ENCODE measurements at regions not wholly inside any gene's neighbourhood (a gene's known extent, or its start where the extent isn't known, plus 50 kb on each side); places are given as distances from the start of the nearest gene placed in this dataset.

DNA sequence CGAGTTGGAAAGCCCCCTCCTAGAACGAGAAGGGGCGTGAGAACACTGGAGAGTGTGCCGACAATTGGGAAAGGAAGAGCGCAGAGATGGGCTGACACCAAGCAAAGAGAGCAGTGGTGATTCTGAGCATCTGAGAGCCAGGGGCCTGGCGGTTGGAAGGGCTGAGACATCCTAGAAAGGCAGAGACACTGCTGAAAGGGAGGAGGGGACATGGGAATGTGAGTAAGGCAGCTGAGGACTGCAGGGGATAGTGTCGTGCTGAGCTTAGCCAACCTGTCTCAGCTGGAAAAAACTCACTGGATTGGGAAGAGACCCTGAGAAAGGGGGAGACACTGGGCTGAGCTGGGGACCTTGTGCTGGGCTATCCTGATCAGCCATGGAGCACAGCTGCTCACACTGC is 58.1 kb upstream of the SLC6A6 start:
- Histone ChIP-seq H3K27ac (ENCODE audit: low read depth, low read length) (no peak overlapping the region), H3K9me3 (ENCODE audit: control insufficient read depth in 2 of 3, low read length in 3 of 3) (no peaks in the 10 kb centered on the region), H3K27me3 (ENCODE audit: control insufficient read depth in 2 of 2, insufficient read depth in 2 of 2, low read length in 2 of 2) (no peaks in the 10 kb centered on the region), H3K36me3 (ENCODE audit: control insufficient read depth in 2 of 3, insufficient read depth in 3 of 3, low read length in 3 of 3) (no peaks in the 10 kb centered on the region), H3K4me1 (ENCODE audit: control insufficient read depth in 2 of 2, insufficient read depth in 2 of 2, low read length in 2 of 2) (no peaks in the 10 kb centered on the region), H3K4me3 (ENCODE audit: low read length) (no peak overlapping the region)
- ATAC-seq = no peak
- DNase-seq = no peak
- Mint-ChIP-seq H3K27ac (no peak overlapping the region), H3K36me3 (no peaks in the 10 kb centered on the region), H3K27me3 (peaks cover 0 to 4% (median 0%) of the 10 kb centered on the region in 5 donors), H3K9me3 (no peaks in the 10 kb centered on the region), H3K4me1 (no peaks in the 10 kb centered on the region), H3K4me3 (no peak overlapping the region)
- POLR2A ChIA-PET = no interaction called here
- CTCF ChIA-PET = no interaction called here
- intact Hi-C loops (cut with micrococcal nuclease) = no loop called here

DNA sequence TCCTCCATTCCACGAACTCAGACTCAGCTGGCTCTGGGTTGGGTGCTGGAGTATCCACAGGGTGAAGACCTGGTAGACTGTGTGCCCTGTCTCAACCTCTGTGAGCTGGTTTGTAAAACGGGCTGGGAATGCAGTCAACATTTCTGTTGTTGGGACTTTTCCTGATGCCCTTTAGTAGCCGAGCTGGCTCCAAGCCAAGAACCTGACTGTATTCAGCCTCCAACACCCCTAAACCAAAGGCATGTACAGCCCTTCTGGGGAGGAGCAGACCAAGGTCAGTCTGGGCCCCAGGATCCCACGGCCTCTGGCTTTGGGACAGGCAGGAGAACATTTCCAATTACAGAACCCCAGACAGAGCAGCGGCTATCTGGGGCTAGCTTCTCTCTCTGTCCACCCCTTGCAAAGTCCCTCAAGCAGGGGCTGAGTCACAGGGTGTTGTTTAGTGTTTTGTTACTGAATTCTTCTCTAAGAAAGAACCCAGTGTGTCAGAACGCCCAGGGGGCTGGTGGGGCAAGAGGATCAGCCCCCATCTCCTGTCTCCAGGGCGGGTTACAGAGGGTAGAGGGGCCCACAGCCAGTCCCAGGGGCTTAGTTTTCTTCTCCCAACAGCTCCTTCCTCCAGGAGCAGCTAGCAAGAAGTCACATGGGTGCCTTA is 56.8 kb upstream of the SLC6A6 start:
- ChIA-PET POLR2A (no interaction called here), CTCF (no interaction called here)
- Histone ChIP-seq H3K27me3 (ENCODE audit: control insufficient read depth in 2 of 2, insufficient read depth in 2 of 2, low read length in 2 of 2) (no peaks in the 10 kb centered on the region), H3K27ac (ENCODE audit: low read depth, low read length) (no peak overlapping the region), H3K4me3 (ENCODE audit: low read length) (no peak overlapping the region), H3K9me3 (ENCODE audit: control insufficient read depth in 2 of 3, low read length in 3 of 3) (no peaks in the 10 kb centered on the region), H3K4me1 (ENCODE audit: control insufficient read depth in 2 of 2, insufficient read depth in 2 of 2, low read length in 2 of 2) (no peaks in the 10 kb centered on the region), H3K36me3 (ENCODE audit: control insufficient read depth in 2 of 3, insufficient read depth in 3 of 3, low read length in 3 of 3) (no peaks in the 10 kb centered on the region)
- Mint-ChIP-seq H3K4me1 (no peaks in the 10 kb centered on the region), H3K9me3 (no peaks in the 10 kb centered on the region), H3K36me3 (no peaks in the 10 kb centered on the region), H3K27ac (no peak overlapping the region), H3K4me3 (no peak overlapping the region), H3K27me3 (peaks cover 0 to 4% (median 0%) of the 10 kb centered on the region in 5 donors)
- DNase-seq (no peak), ATAC-seq (no peak)
- intact Hi-C loops (cut with micrococcal nuclease) = no loop called here

DNA sequence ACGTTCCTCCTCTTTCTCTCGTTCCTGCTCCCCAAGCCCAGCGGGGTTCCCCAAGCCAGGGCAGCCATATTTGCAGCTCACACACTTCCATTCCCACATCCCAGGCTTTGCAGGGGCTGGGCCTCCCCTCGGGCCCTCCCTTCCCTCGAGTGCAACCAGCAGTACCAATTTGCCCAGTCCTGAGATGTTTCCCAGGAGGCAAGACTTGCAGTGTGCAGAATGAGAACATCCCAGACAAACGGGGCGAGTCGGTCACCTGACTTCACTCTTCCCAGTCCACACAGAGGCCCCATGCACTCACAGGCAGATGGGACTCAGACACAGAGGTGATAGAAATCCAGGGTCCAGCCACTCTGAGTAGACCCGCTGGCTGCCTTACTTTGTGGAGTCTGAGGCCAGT is 56.2 kb upstream of the SLC6A6 start:
- Histone ChIP-seq H3K27me3 (ENCODE audit: control insufficient read depth in 2 of 2, insufficient read depth in 2 of 2, low read length in 2 of 2) (no peaks in the 10 kb centered on the region), H3K27ac (ENCODE audit: low read depth, low read length) (no peak overlapping the region), H3K4me3 (ENCODE audit: low read length) (no peak overlapping the region), H3K9me3 (ENCODE audit: control insufficient read depth in 2 of 3, low read length in 3 of 3) (no peaks in the 10 kb centered on the region), H3K36me3 (ENCODE audit: control insufficient read depth in 2 of 3, insufficient read depth in 3 of 3, low read length in 3 of 3) (no peaks in the 10 kb centered on the region), H3K4me1 (ENCODE audit: control insufficient read depth in 2 of 2, insufficient read depth in 2 of 2, low read length in 2 of 2) (no peaks in the 10 kb centered on the region)
- Mint-ChIP-seq H3K27me3 (peaks cover 0 to 4% (median 0%) of the 10 kb centered on the region in 5 donors), H3K4me1 (no peaks in the 10 kb centered on the region), H3K4me3 (no peak overlapping the region), H3K36me3 (no peaks in the 10 kb centered on the region), H3K9me3 (no peaks in the 10 kb centered on the region), H3K27ac (no peak overlapping the region)
- DNase-seq = no peak
- POLR2A ChIA-PET = no interaction called here
- intact Hi-C loops (cut with micrococcal nuclease) = no loop called here
- CTCF ChIA-PET = no interaction called here
- ATAC-seq = no peak

DNA sequence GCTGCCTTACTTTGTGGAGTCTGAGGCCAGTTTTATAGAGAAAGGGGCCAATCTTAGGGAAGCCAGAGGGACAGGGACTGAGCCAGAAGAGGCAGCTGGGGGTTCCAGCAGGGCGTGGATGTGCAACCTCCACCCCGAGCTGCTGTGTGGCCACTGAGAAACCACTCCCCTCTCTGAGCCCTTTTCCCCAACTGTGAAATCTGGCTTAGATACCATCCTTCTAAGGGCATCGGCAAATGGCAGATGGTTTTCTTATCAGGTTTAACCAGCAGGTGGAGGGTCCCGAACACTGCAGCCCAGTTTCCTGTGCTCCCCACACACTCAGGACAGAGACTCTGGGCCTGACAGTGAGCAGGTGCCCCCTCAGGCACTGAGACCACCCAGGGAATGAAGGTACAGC is 55.8 kb upstream of the SLC6A6 start:
- H3K36me3 ChIP-seq (ENCODE audit: control insufficient read depth in 2 of 3, insufficient read depth in 3 of 3, low read length in 3 of 3) = no peaks in the 10 kb centered on the region
- H3K9me3 ChIP-seq (ENCODE audit: control insufficient read depth in 2 of 3, low read length in 3 of 3) = no peaks in the 10 kb centered on the region
- ATAC-seq (no peak), DNase-seq (no peak)
- POLR2A ChIA-PET = no interaction called here
- Mint-ChIP-seq H3K9me3 (no peaks in the 10 kb centered on the region), H3K27me3 (peaks cover 0 to 4% (median 0%) of the 10 kb centered on the region in 5 donors), H3K4me3 (no peak overlapping the region), H3K36me3 (no peaks in the 10 kb centered on the region), H3K4me1 (no peaks in the 10 kb centered on the region), H3K27ac (no peak overlapping the region)
- no peak overlapping the region for H3K4me3 ChIP-seq (ENCODE audit: low read length)
- CTCF ChIA-PET = no interaction called here
- intact Hi-C loops (cut with micrococcal nuclease) = no loop called here
- no peaks in the 10 kb centered on the region for H3K4me1 ChIP-seq (ENCODE audit: control insufficient read depth in 2 of 2, insufficient read depth in 2 of 2, low read length in 2 of 2)
- no peak overlapping the region for H3K27ac ChIP-seq (ENCODE audit: low read depth, low read length)
- H3K27me3 ChIP-seq (ENCODE audit: control insufficient read depth in 2 of 2, insufficient read depth in 2 of 2, low read length in 2 of 2) = no peaks in the 10 kb centered on the region

DNA sequence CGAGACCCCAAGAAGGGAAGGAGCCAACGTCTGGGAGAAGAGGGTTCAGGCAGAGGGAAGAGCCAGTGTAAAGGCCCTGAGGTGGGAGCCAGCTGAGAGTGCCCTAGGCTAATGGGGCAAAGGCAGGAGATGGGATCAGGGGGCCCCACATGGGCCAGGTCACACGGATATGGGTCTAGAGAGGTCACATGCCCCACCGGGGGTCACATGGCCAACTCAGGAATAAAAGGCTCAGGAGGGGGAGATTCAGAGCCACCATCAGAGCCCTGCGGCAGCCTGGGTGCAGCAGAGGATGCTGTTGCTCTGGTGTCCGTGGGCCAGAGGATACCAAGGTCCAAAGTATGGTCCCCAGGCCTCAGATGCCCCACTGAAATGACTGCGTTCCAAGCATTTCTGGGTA is 55.3 kb upstream of the SLC6A6 start:
- ATAC-seq = no peak
- H3K9me3 ChIP-seq (ENCODE audit: control insufficient read depth in 2 of 3, low read length in 3 of 3) = no peaks in the 10 kb centered on the region

DNA sequence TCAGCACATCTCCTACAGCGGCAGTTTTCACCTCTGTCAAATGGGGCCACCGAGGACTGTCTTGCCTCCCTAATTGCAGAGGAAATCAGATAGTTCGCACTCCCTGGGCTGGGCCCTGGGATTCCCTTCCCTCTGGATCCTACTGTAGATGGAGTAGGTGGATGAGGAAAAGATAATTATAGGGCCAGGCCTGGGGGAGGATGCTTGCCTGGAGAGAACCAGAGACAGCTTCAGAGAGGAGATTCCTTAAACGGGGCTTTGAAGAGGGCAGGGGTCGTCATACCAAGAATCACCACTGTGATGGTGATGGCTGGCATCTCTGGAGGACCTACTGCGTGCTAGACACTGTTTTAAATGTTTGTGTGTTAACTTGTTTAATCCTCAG is 50.8 kb upstream of the SLC6A6 start:
- intact Hi-C loops (cut with micrococcal nuclease) = no loop called here
- POLR2A ChIA-PET = no interaction called here
- H3K36me3 Mint-ChIP-seq = no peaks in the 10 kb centered on the region

More for the DNA sequence above, 55.3 kb upstream of the SLC6A6 start:
- Mint-ChIP-seq H3K27ac (no peak overlapping the region), H3K4me3 (no peak overlapping the region), H3K27me3 (peaks cover 0 to 4% (median 0%) of the 10 kb centered on the region in 5 donors), H3K36me3 (no peaks in the 10 kb centered on the region), H3K9me3 (no peaks in the 10 kb centered on the region), H3K4me1 (no peaks in the 10 kb centered on the region)
- POLR2A ChIA-PET = no interaction called here
- H3K27me3 ChIP-seq (ENCODE audit: control insufficient read depth in 2 of 2, insufficient read depth in 2 of 2, low read length in 2 of 2) = no peaks in the 10 kb centered on the region
- DNase-seq = no peak
- CTCF ChIA-PET = no interaction called here
- no peak overlapping the region for H3K4me3 ChIP-seq (ENCODE audit: low read length)
- no peaks in the 10 kb centered on the region for H3K4me1 ChIP-seq (ENCODE audit: control insufficient read depth in 2 of 2, insufficient read depth in 2 of 2, low read length in 2 of 2)
- H3K36me3 ChIP-seq (ENCODE audit: control insufficient read depth in 2 of 3, insufficient read depth in 3 of 3, low read length in 3 of 3) = no peaks in the 10 kb centered on the region
- intact Hi-C loops (cut with micrococcal nuclease) = no loop called here
- H3K27ac ChIP-seq (ENCODE audit: low read depth, low read length) = no peak overlapping the region

DNA sequence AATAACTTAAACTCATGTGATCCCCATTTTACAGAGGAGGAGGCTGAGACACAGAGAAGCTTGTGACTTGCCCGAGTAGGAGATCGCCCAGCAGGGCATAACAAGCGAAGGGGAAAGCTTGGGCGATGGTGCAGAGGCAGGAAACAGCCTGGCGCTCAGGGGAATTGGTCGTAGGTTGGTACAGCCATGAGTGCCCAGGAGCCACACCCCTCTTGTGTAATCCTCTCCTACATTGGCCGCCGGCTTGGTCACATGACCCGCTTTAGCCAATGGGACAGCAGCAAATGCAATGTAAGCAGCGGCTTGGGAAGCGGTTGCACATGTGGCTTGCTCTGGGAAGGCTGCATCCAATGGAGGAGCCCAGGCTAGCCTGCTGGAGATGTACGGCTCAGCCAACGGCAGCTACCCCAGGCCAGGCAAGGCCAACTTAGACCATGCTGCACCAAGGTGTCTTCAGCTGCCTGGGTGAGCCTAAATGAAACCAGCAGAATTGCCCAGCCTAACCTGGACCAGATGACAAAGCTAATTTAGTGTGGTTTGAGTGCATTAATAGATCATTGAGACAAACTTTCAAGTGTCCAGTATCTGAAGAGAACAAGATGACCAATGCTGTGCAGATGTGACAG is 50.3 kb upstream of the SLC6A6 start:
- Mint-ChIP-seq H3K9me3 (no peaks in the 10 kb centered on the region), H3K27ac (no peak overlapping the region), H3K27me3 (no peaks in the 10 kb centered on the region), H3K4me3 (no peak overlapping the region), H3K4me1 (no peaks in the 10 kb centered on the region), H3K36me3 (no peaks in the 10 kb centered on the region)
- Histone ChIP-seq H3K27ac (ENCODE audit: low read depth, low read length) (no peak overlapping the region), H3K4me3 (ENCODE audit: low read length) (no peak overlapping the region), H3K9me3 (ENCODE audit: control insufficient read depth in 2 of 3, low read length in 3 of 3) (no peaks in the 10 kb centered on the region), H3K27me3 (ENCODE audit: control insufficient read depth in 2 of 2, insufficient read depth in 2 of 2, low read length in 2 of 2) (no peaks in the 10 kb centered on the region), H3K36me3 (ENCODE audit: control insufficient read depth in 2 of 3, insufficient read depth in 3 of 3, low read length in 3 of 3) (no peaks in the 10 kb centered on the region), H3K4me1 (ENCODE audit: control insufficient read depth in 2 of 2, insufficient read depth in 2 of 2, low read length in 2 of 2) (no peaks in the 10 kb centered on the region)
- intact Hi-C loops (cut with micrococcal nuclease) = no loop called here
- CTCF ChIA-PET = no interaction called here
- DNase-seq (no peak), ATAC-seq (no peak)
- POLR2A ChIA-PET = no interaction called here

More for the DNA sequence above, 50.8 kb upstream of the SLC6A6 start:
- ATAC-seq (no peak), DNase-seq (no peak)
- Histone ChIP-seq H3K36me3 (ENCODE audit: control insufficient read depth in 2 of 3, insufficient read depth in 3 of 3, low read length in 3 of 3) (no peaks in the 10 kb centered on the region), H3K9me3 (ENCODE audit: control insufficient read depth in 2 of 3, low read length in 3 of 3) (no peaks in the 10 kb centered on the region), H3K4me1 (ENCODE audit: control insufficient read depth in 2 of 2, insufficient read depth in 2 of 2, low read length in 2 of 2) (no peaks in the 10 kb centered on the region), H3K4me3 (ENCODE audit: low read length) (no peak overlapping the region), H3K27ac (ENCODE audit: low read depth, low read length) (no peak overlapping the region), H3K27me3 (ENCODE audit: control insufficient read depth in 2 of 2, insufficient read depth in 2 of 2, low read length in 2 of 2) (no peaks in the 10 kb centered on the region)
- CTCF ChIA-PET = no interaction called here
- no peaks in the 10 kb centered on the region for H3K4me1 Mint-ChIP-seq
- H3K4me3 Mint-ChIP-seq = no peak overlapping the region
- no peak overlapping the region for H3K27ac Mint-ChIP-seq
- no peaks in the 10 kb centered on the region for H3K9me3 Mint-ChIP-seq
- H3K27me3 Mint-ChIP-seq = no peaks in the 10 kb centered on the region
